ENCODE measurements at regions not wholly inside any gene's neighbourhood (a gene's known extent, or its start where the extent isn't known, plus 50 kb on each side); places are given as distances from the start of the nearest gene placed in this dataset.

- TF ChIP-seq, protein P1, sequence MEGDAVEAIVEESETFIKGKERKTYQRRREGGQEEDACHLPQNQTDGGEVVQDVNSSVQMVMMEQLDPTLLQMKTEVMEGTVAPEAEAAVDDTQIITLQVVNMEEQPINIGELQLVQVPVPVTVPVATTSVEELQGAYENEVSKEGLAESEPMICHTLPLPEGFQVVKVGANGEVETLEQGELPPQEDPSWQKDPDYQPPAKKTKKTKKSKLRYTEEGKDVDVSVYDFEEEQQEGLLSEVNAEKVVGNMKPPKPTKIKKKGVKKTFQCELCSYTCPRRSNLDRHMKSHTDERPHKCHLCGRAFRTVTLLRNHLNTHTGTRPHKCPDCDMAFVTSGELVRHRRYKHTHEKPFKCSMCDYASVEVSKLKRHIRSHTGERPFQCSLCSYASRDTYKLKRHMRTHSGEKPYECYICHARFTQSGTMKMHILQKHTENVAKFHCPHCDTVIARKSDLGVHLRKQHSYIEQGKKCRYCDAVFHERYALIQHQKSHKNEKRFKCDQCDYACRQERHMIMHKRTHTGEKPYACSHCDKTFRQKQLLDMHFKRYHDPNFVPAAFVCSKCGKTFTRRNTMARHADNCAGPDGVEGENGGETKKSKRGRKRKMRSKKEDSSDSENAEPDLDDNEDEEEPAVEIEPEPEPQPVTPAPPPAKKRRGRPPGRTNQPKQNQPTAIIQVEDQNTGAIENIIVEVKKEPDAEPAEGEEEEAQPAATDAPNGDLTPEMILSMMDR (IDR thresholded peaks at IDR 0.05) = no peak
- TF ChIP-seq POLR2A (IDR thresholded peaks at IDR 0.05) = no peak
Measured at GRCh38 chr14:25911831-25912230, 686.0 kb downstream of the NOVA1 start.

Data from gastroesophageal sphincter (tissue), 3 donors.